SJSA1 (cell line): ENCODE measurements at regions not wholly inside any gene's neighbourhood (a gene's known extent, or its start where the extent isn't known, plus 50 kb on each side); places are given as distances from the start of the nearest gene placed in this dataset.

Experiments
- DNase-seq, 2 experiments: peaks; one replicate each; pipeline ENCODE4 v3.0.0-alpha.2; 2015 to 2020; ENCODE audit warnings: low spot score in 2 of 2, low read depth in 1 of 2
- H3K27ac ChIP-seq: fragments of 250-450 bp; sonication (Bioruptor Pico); 2 replicates; pipeline ENCODE4 v1.5.1; 2020; ENCODE audit warnings: mild to moderate bottlenecking, moderate library complexity
- H3K27me3 ChIP-seq: fragments of 250-450 bp; sonication (Bioruptor Pico); replicated peaks from 2 replicates; pipeline ENCODE4 v1.5.1; 2020; ENCODE audit warnings: mild to moderate bottlenecking, moderate library complexity
- H3K36me3 ChIP-seq: fragments of 250-450 bp; sonication (Bioruptor Pico); 2 replicates; pipeline ENCODE4 v1.5.1; 2020; ENCODE audit warnings: mild to moderate bottlenecking
- H3K4me1 ChIP-seq: fragments of 250-450 bp; sonication (Bioruptor Pico); replicated peaks from 2 replicates; pipeline ENCODE4 v1.6.1; 2021; ENCODE audit warnings: mild to moderate bottlenecking
- H3K4me3 ChIP-seq: fragments of 250-450 bp; sonication (Bioruptor Pico); 2 replicates; pipeline ENCODE4 v1.5.1; 2020; ENCODE audit warnings: mild to moderate bottlenecking
- H3K9me3 ChIP-seq: fragments of 250-450 bp; sonication (Bioruptor Pico); replicated peaks from 2 replicates; pipeline ENCODE4 v1.5.1; 2020; ENCODE audit warnings: mild to moderate bottlenecking

GRCh38 chr6:48818052-48818412 is 645.0 kb downstream of the MMUT start:
- Histone ChIP-seq H3K27ac (no peak overlapping the region), H3K36me3 (no peaks in the 10 kb centered on the region), H3K4me3 (no peak overlapping the region), H3K9me3 (no peaks in the 10 kb centered on the region), H3K27me3 (no peaks in the 10 kb centered on the region), H3K4me1 (peaks cover 11% of the 10 kb centered on the region)
- no peak for DNase-seq

- no peak overlapping the region for H3K27ac ChIP-seq
- H3K4me1 ChIP-seq = peaks cover 11% of the 10 kb centered on the region
- DNase-seq = no peak
Observed at GRCh38 chr6:48817333-48818051, 645.6 kb downstream of the MMUT start.

GRCh38 chr6:48814957-48815356 is 648.1 kb downstream of the MMUT start:
- Histone ChIP-seq H3K36me3 (no peaks in the 10 kb centered on the region), H3K27me3 (no peaks in the 10 kb centered on the region), H3K4me1 (peaks cover 11% of the 10 kb centered on the region), H3K4me3 (no peak overlapping the region), H3K27ac (no peak overlapping the region), H3K9me3 (no peaks in the 10 kb centered on the region)
- DNase-seq = no peak

More at GRCh38 chr6:48817333-48818051, 645.6 kb downstream of the MMUT start:
- no peaks in the 10 kb centered on the region for H3K9me3 ChIP-seq
- H3K36me3 ChIP-seq = no peaks in the 10 kb centered on the region
- H3K4me3 ChIP-seq = no peak overlapping the region
- H3K27me3 ChIP-seq = no peaks in the 10 kb centered on the region

- no peaks in the 10 kb centered on the region for H3K27me3 ChIP-seq
- peak in 1 of 2 experiments; percentile 26 for DNase-seq
- H3K9me3 ChIP-seq = no peaks in the 10 kb centered on the region
- no peaks in the 10 kb centered on the region for H3K36me3 ChIP-seq
- peaks cover 11% of the 10 kb centered on the region for H3K4me1 ChIP-seq
- peak overlapping the region; percentile 35; the same call in 1 of the 2 replicates for H3K27ac ChIP-seq
- H3K4me3 ChIP-seq = no peak overlapping the region
Observed at GRCh38 chr6:48813836-48814235, 649.2 kb downstream of the MMUT start.

GRCh38 chr6:48809700-48810099 is 653.4 kb downstream of the MMUT start:
- Histone ChIP-seq H3K27ac (no peak overlapping the region), H3K36me3 (no peaks in the 10 kb centered on the region), H3K9me3 (no peaks in the 10 kb centered on the region), H3K4me1 (peaks cover 11% of the 10 kb centered on the region), H3K4me3 (no peak overlapping the region), H3K27me3 (no peaks in the 10 kb centered on the region)
- no peak for DNase-seq

- H3K9me3 ChIP-seq = no peaks in the 10 kb centered on the region
Observed at GRCh38 chr6:48809245-48809644, 653.8 kb downstream of the MMUT start.

GRCh38 chr6:48798296-48798695 is 664.8 kb downstream of the MMUT start:
- Histone ChIP-seq H3K27me3 (no peaks in the 10 kb centered on the region), H3K36me3 (no peaks in the 10 kb centered on the region), H3K4me1 (no peaks in the 10 kb centered on the region), H3K27ac (no peak overlapping the region), H3K9me3 (no peaks in the 10 kb centered on the region), H3K4me3 (no peak overlapping the region)
- DNase-seq = no peak

More at GRCh38 chr6:48809245-48809644, 653.8 kb downstream of the MMUT start:
- Histone ChIP-seq H3K27ac (no peak overlapping the region), H3K36me3 (no peaks in the 10 kb centered on the region), H3K4me3 (no peak overlapping the region), H3K4me1 (peaks cover 9% of the 10 kb centered on the region), H3K27me3 (no peaks in the 10 kb centered on the region)
- DNase-seq = no peak

GRCh38 chr6:48782225-48782624 is 671.2 kb upstream of the PTCHD4 start:
- H3K27ac ChIP-seq = no peak overlapping the region
- H3K4me3 ChIP-seq = no peak overlapping the region
- H3K36me3 ChIP-seq = no peaks in the 10 kb centered on the region
- no peaks in the 10 kb centered on the region for H3K4me1 ChIP-seq
- no peak for DNase-seq
- no peaks in the 10 kb centered on the region for H3K9me3 ChIP-seq
- H3K27me3 ChIP-seq = no peaks in the 10 kb centered on the region

GRCh38 chr6:48777411-48777810 is 666.4 kb upstream of the PTCHD4 start:
- H3K27me3 ChIP-seq = no peaks in the 10 kb centered on the region
- no peaks in the 10 kb centered on the region for H3K9me3 ChIP-seq
- DNase-seq = no peak
- no peaks in the 10 kb centered on the region for H3K4me1 ChIP-seq
- H3K36me3 ChIP-seq = no peaks in the 10 kb centered on the region
- no peak overlapping the region for H3K4me3 ChIP-seq
- H3K27ac ChIP-seq = no peak overlapping the region

GRCh38 chr6:48775157-48775556 is 664.2 kb upstream of the PTCHD4 start:
- H3K27me3 ChIP-seq = no peaks in the 10 kb centered on the region
- no peak overlapping the region for H3K4me3 ChIP-seq
- H3K9me3 ChIP-seq = no peaks in the 10 kb centered on the region
- H3K36me3 ChIP-seq = no peaks in the 10 kb centered on the region
- H3K27ac ChIP-seq = no peak overlapping the region
- DNase-seq = no peak
- no peaks in the 10 kb centered on the region for H3K4me1 ChIP-seq

GRCh38 chr6:48774276-48774675 is 663.3 kb upstream of the PTCHD4 start:
- Histone ChIP-seq H3K27ac (no peak overlapping the region), H3K36me3 (no peaks in the 10 kb centered on the region), H3K27me3 (no peaks in the 10 kb centered on the region), H3K4me3 (no peak overlapping the region), H3K9me3 (no peaks in the 10 kb centered on the region), H3K4me1 (no peaks in the 10 kb centered on the region)
- no peak for DNase-seq

GRCh38 chr6:48766349-48766748 is 655.4 kb upstream of the PTCHD4 start:
- Histone ChIP-seq H3K4me1 (no peaks in the 10 kb centered on the region), H3K9me3 (no peaks in the 10 kb centered on the region), H3K4me3 (no peak overlapping the region), H3K27ac (no peak overlapping the region), H3K36me3 (no peaks in the 10 kb centered on the region), H3K27me3 (no peaks in the 10 kb centered on the region)
- DNase-seq = no peak

- H3K36me3 ChIP-seq = no peaks in the 10 kb centered on the region
- H3K27ac ChIP-seq = no peak overlapping the region
- H3K9me3 ChIP-seq = no peaks in the 10 kb centered on the region
- H3K4me1 ChIP-seq = no peaks in the 10 kb centered on the region
- no peaks in the 10 kb centered on the region for H3K27me3 ChIP-seq
- no peak overlapping the region for H3K4me3 ChIP-seq
- peak; percentile 40 to 47 for DNase-seq
Observed at GRCh38 chr6:48765352-48765961, 654.5 kb upstream of the PTCHD4 start.

GRCh38 chr6:48764286-48765044 is 653.5 kb upstream of the PTCHD4 start:
- H3K36me3 ChIP-seq = no peaks in the 10 kb centered on the region
- H3K27me3 ChIP-seq = no peaks in the 10 kb centered on the region
- no peak for DNase-seq
- H3K4me1 ChIP-seq = no peaks in the 10 kb centered on the region
- no peak overlapping the region for H3K27ac ChIP-seq
- no peaks in the 10 kb centered on the region for H3K9me3 ChIP-seq
- H3K4me3 ChIP-seq = no peak overlapping the region
